NCI-H2107 treated with DMSO at 0.1 percent for 48 hours (cell line): ENCODE measurements at regions not wholly inside any gene's neighbourhood (a gene's known extent, or its start where the extent isn't known, plus 50 kb on each side); places are given as distances from the start of the nearest gene placed in this dataset.

ENCODE experiments used
- DNase-seq: peaks from one replicate; lab custom pipeline; 2025; ENCODE audit not compliant: unreplicated experiment; lab: John Stamatoyannopoulos, UW

GRCh38 chr2:51619961-51620360, 588.0 kb upstream of the NRXN1 start:
- no peak for DNase-seq

DNA sequence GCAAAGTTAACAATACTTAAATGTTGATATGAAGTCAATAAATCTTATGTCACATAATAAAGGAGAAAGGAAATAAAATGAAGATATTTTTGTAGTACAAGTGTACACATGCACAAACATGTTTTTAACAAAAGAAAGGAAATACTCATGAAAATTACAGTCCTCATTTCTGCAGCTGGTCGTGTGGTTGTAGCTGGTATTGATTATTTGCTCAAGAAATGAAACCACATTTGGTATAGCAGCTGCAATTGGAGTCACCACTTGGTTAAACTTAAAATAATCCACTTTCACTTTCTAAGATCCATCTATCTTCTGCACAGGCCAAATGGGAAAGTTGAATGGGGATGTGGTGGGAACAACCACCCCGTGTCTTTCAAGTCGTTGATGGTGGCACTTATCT, 580.5 kb upstream of the NRXN1 start:
- peak; percentile 2 for DNase-seq

DNA sequence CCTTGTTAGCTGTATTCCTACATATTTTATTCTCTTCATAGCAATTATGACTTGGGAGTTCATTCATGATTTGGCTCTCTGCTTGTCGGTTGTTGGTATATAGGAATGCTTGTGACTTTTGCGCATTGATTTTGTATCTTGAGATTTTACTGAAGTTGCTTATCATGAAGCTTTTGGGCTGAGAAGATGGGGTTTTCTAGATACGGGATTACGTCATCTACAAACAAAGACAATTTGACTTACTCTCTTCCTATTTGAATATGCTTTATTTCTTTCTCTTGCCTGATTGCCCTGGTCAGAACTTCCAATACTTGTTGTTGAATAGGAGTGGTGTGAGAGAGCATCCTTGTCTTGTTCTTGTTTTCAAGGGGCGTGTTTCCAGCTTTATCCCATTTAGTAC, 569.8 kb upstream of the NRXN1 start:
- no peak for DNase-seq

- peak; percentile 48 for DNase-seq
Observed at GRCh38 chr2:51597086-51597485, 565.2 kb upstream of the NRXN1 start.

DNA sequence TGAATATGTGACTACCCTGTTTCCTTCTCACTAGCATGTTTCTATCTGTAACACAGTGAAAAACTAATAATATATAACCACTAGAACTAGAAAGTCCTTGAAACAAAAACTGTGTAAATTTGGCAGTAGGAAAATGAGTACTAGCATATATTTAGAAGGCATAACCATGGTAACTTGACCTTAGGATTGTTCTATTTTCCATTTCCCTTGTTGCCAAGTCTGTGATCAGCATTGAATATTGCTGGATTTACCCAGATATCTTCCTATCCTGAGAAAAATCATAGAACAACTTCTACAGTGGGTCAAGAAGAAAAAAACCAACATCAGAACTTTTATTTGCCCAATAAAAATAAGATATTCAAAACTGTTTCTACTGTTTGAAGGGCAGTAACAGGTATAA, 563.9 kb upstream of the NRXN1 start:
- no peak for DNase-seq

DNA sequence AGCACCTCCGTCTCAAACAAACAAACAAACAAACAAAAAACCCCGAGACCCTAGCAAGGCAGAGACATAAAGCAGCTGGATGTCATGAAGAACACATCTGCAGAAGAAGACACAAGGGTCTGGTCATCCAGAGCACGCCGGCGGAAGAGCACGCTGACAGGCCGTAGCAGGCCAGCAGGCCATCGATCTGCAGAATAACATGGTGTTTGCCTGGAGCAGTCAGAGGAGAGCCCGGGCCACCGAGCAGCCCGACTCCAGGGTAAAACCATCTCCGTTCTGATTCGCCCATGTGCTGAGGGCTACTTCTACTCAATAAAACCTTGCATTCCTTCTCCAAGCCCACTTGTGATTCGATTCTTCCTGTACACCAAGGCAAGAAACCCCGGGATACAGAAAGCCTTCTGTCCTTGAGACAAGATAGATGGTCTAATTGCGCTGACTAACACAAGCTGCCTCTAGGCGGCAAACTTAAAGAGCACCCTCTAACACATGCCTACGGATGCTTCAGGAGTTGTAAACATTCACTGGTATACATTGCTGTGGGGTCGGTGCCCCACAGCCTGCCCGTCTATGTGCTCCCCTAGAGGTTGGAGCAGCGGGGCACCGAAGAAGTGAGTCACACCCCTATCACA, 549.8 kb upstream of the NRXN1 start:
- no peak for DNase-seq

DNA sequence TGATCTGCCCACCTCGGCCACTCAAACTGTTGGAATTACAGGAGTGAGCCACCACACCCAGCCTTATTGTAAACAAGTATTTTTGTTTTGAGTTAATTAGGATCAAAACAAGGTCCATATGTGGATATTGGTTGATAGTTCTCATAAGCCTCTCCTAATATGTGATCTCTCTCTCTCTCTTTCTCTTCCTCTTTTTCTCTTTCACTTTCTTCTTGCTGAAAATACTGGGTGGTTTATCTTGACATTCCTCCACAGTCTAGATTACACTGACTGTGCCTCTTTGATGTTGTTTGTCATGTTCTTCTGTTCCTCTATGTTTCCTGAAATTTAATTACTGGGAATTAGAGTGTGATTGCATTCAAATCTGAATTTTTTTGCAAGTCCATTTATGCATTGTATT, 547.5 kb upstream of the NRXN1 start:
- no peak for DNase-seq

- DNase-seq = no peak
Observed at GRCh38 chr2:51575181-51575580, 543.2 kb upstream of the NRXN1 start.

DNA sequence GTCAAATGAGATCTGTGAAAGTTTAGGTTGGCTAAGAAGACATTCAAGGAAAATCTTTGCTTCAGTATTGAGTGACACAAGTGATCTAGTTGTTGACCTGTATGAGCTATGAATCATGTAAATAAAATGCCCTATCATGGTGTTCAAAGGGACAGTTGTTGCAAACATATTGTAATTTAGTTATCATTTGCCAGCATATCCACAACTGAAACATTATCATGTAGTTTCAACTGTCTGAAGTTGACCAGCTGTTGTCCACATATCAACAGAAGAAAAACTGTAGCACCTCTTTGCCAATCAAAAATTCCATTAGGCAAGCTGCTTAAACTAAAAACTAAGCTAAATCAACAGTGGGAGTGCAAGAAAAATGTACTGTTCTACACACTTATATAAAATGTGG, 527.1 kb upstream of the NRXN1 start:
- DNase-seq = no peak

GRCh38 chr2:51553476-51553875, 521.5 kb upstream of the NRXN1 start:
- DNase-seq = no peak

DNA sequence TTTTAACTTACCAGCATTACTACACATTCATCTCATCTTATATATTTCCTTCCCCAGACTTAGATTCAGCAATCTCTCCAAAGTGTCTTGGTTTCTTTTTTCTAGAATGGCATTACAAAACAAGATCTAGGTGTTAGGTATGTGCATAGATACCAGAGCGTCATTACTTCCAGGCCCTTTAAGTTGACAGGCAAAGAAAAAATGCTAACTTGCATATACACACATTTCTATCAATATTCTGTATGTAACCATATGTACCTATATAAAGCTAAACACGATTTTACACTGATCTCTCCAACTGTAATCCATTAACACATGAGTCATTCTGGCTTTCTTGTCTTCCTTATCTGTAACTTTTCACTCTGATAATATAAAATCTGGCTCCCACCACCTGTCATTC, 503.8 kb upstream of the NRXN1 start:
- no peak for DNase-seq

- no peak for DNase-seq
Observed at GRCh38 chr2:51534166-51534565, 502.2 kb upstream of the NRXN1 start.

- DNase-seq = no peak
Observed at GRCh38 chr2:51528156-51528555, 496.2 kb upstream of the NRXN1 start.

GRCh38 chr2:51526766-51527165, 494.8 kb upstream of the NRXN1 start:
- no peak for DNase-seq

GRCh38 chr2:51516667-51517066, 484.7 kb upstream of the NRXN1 start:
- no peak for DNase-seq

DNA sequence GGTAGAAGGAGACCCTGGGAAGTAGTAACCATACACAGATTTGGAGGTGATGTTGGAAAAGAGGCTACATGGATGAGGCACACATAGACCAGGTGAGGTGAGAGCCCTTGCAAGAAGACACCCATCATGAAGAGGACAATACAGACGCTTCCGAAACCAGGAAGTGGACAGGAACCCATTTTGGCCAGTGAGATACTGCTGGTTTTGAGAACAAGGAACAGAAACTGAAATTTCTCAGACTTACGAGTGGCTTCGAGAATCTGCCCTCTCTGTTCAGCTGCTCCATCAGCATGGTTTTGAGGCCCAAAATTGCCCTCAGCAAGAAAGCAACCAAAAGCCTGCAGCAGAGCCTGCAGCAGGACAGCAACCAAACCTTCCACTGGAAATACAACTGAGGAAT, 479.1 kb upstream of the NRXN1 start:
- DNase-seq = no peak

DNA sequence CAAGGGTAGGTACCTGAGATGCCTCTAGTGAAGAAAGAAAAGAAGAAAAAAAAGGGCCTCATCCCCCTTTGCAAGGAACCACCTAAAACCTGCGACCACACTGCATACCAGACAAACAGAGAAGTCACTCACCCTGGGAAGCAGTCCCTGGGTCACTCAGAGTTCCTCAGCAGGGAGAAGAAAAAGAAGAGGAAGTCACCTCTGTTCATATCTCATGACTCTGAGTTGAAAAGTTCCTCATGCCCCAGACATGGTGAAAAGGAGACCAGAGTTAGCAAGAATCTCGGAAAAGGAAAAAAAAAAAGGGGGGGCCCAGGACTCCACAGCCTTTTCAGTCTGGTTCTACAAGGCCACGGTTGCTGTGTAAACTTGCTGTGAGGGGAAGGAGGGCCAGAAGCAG, 478.4 kb upstream of the NRXN1 start:
- no peak for DNase-seq

- no peak for DNase-seq
Observed at GRCh38 chr2:51505533-51505932, 473.6 kb upstream of the NRXN1 start.

GRCh38 chr2:51490576-51491234, 458.8 kb upstream of the NRXN1 start:
- peak; percentile 25 for DNase-seq

GRCh38 chr2:51484605-51485004, 452.7 kb upstream of the NRXN1 start:
- no peak for DNase-seq

- DNase-seq = no peak
Observed at GRCh38 chr2:51483720-51484119, 451.8 kb upstream of the NRXN1 start.

- DNase-seq = no peak
Observed at GRCh38 chr2:51472783-51473182, 440.9 kb upstream of the NRXN1 start.

- DNase-seq = no peak
Observed at GRCh38 chr2:51472300-51472699, 440.4 kb upstream of the NRXN1 start.
